ENCODE measurements at regions not wholly inside any gene's neighbourhood (a gene's known extent, or its start where the extent isn't known, plus 50 kb on each side); places are given as distances from the start of the nearest gene placed in this dataset.

DNA sequence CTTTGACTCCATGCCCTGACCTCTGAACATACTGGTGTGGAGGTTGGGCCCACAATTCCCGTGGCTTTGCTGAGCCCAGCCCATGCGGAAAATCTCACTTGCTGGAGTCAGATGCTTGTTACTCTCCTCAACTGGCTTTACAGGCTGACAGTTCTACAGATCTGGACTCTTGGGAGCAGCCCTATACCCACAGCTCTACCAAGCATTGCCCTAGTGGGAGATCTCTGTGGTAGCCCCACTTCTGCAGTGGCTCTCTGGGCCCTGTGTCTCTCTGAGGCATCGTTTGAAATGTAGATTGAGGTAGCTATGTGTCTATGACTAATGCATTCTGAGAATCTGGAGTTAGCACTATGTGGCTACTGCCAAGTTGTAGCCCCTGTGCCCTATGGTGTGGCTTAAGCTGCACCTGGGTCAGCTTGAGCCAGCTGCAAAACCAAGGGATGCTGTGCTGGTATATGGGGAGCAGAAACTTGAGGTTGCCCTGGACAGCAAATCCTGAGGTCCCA is 625.8 kb upstream of the ALCAM start:
- TF ChIP-seq CTCF (IDR thresholded peaks at IDR 0.05; ENCODE audit: extremely low read depth, missing control alignments): no peak
- DNase-seq (ENCODE audit: low spot score): no peak

- no peak for TF ChIP-seq CTCF (IDR thresholded peaks at IDR 0.05; ENCODE audit: extremely low read depth, missing control alignments)
These were observed 624.7 kb upstream of the ALCAM start for GRCh38 chr3:104742044-104742443.

DNA sequence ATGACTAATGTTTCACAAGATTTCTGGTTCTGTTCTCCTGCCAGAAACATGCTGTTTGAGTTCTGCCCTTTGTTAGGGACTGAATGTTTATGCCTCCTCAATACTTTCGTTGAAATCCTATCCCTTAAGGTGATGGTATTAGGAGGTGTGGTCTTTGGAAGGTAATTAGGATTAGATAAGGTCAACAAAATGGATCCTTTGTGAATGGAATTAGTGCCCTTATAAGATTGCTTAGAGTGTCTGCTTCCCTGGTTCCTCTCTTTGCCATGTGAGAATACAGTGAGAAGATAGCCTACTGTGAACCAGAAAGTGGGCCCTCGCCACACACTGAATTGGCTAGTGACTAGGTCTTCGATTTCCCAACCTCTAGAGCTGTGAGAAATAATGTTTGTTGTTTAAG is 621.4 kb upstream of the ALCAM start:
- no peak for TF ChIP-seq CTCF (IDR thresholded peaks at IDR 0.05; ENCODE audit: extremely low read depth, missing control alignments)
- no peak for DNase-seq (ENCODE audit: low spot score)

More at GRCh38 chr3:104742044-104742443, 624.7 kb upstream of the ALCAM start:
- DNase-seq (ENCODE audit: low spot score): no peak

- no peak for TF ChIP-seq CTCF (IDR thresholded peaks at IDR 0.05; ENCODE audit: extremely low read depth, missing control alignments)
- no peak for DNase-seq (ENCODE audit: low spot score)
These were observed 620.7 kb upstream of the ALCAM start for GRCh38 chr3:104746056-104746455.

- no peak for TF ChIP-seq CTCF (IDR thresholded peaks at IDR 0.05; ENCODE audit: extremely low read depth, missing control alignments)
- DNase-seq (ENCODE audit: low spot score): no peak
These were observed 616.1 kb upstream of the ALCAM start for GRCh38 chr3:104750581-104750980.

DNA sequence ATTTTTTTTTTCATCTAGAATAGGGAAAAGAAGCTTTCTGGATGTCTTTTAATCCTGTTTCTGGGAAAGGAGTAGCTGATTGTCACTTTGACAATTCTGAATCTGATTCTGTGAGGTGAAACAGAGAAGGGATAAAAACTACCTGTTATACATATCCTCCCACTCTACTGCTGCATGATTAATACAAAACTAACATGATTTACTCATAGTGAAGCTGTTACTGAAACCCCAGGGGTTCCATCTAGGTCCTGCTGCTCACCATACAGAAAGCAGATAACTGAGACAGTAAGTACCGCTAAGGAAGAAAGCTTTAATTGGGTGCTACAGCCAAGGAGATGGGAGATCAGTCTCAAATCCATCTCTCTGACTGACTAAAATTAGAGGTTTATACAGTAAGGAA is 610.9 kb upstream of the ALCAM start:
- no peak for TF ChIP-seq CTCF (IDR thresholded peaks at IDR 0.05; ENCODE audit: extremely low read depth, missing control alignments)
- no peak for DNase-seq (ENCODE audit: low spot score)

- no peak for DNase-seq (ENCODE audit: low spot score)
These were observed 603.7 kb upstream of the ALCAM start for GRCh38 chr3:104763007-104763406.

More at GRCh38 chr3:104763007-104763406, 603.7 kb upstream of the ALCAM start:
- no peak for TF ChIP-seq CTCF (IDR thresholded peaks at IDR 0.05; ENCODE audit: extremely low read depth, missing control alignments)

All from GM20000 (cell line).